H1 (cell line): ENCODE measurements at regions not wholly inside any gene's neighbourhood (a gene's known extent, or its start where the extent isn't known, plus 50 kb on each side); places are given as distances from the start of the nearest gene placed in this dataset.

Experiments
- CTCF ChIA-PET: fragments of 300-600 bp; sonication (Branson Sonifier 250); formaldehyde crosslinking; loops from one replicate; lab custom pipeline; 2021; ENCODE audit not compliant: partially characterized antibody; lab: Charles Lee
- POLR2A ChIA-PET: fragments of 300-600 bp; sonication (Branson Sonifier 250); formaldehyde crosslinking; loops from one replicate; lab custom pipeline; 2021; ENCODE audit warnings: inconsistent platforms; ENCODE audit not compliant: partially characterized antibody; lab: Charles Lee
- DNase-seq, 2 experiments: peaks; one replicate each; pipeline versions ENCODE4 v3.0.0 to v3.0.0-alpha.2; 2010 to 2022; ENCODE audit warnings: low spot score in 2 of 2, low read depth in 1 of 2, mixed read lengths in 1 of 2
- FAIRE-seq: peaks from 2 replicates; lab custom pipeline; 2011; peaks lifted over from hg19 to GRCh38; lab: Jason Lieb, UNC
- H2AFZ ChIP-seq: 2 replicates; pipeline ENCODE4 v1.8.1; 2012; ENCODE audit warnings: low read length, inconsistent platforms
- H2AK5ac ChIP-seq: 2 replicates; pipeline ENCODE4 v1.6.1; 2013; ENCODE audit warnings: low read depth, low read length
- H2BK120ac ChIP-seq: replicated peaks from 2 replicates; pipeline ENCODE3; 2013; ENCODE audit warnings: low read depth, low read length, inconsistent platforms
- H2BK12ac ChIP-seq: 2 replicates; pipeline ENCODE4 v1.6.1; 2013; ENCODE audit warnings: low read depth, low read length
- H2BK15ac ChIP-seq: 2 replicates; pipeline ENCODE4 v1.6.1; 2013; ENCODE audit warnings: low read length
- H2BK20ac ChIP-seq: 2 replicates; pipeline ENCODE4 v1.6.1; 2013; ENCODE audit warnings: low read length
- H2BK5ac ChIP-seq: 2 replicates; pipeline ENCODE4 v1.6.1; 2013; ENCODE audit warnings: low read depth, low read length
- H3K14ac ChIP-seq: 2 replicates; pipeline ENCODE4 v1.6.1; 2013; ENCODE audit warnings: inconsistent platforms; ENCODE audit not compliant: insufficient read length
- H3K18ac ChIP-seq: 2 replicates; pipeline ENCODE4 v1.6.1; 2013; ENCODE audit warnings: low read length; ENCODE audit errors: extremely low read depth
- H3K23ac ChIP-seq: 2 replicates; pipeline ENCODE4 v1.6.1; 2013; ENCODE audit warnings: inconsistent platforms; ENCODE audit not compliant: insufficient read length
- H3K23me2 ChIP-seq: 2 replicates; pipeline ENCODE4 v1.6.1; 2013; ENCODE audit warnings: low read depth, low read length
- H3K27ac ChIP-seq: 2 replicates; pipeline ENCODE4 v1.6.1; 2011; ENCODE audit warnings: low read depth, low read length, inconsistent platforms
- H3K27me3 ChIP-seq, 4 experiments: replicated peaks in 1 of 4; 1 replicate in 1 of 4; 2 replicates in 3 of 4; pipeline versions ENCODE4 v1.6.1 to v1.8.1; 2011 to 2013; ENCODE audit warnings: low read length in 3 of 4, mild to moderate bottlenecking in 3 of 4, inconsistent platforms in 2 of 4, mixed read lengths in 2 of 4, moderate library complexity in 1 of 4; ENCODE audit not compliant: control insufficient read depth in 3 of 4, insufficient read depth in 3 of 4; ENCODE audit errors: extremely low read depth in 1 of 4
- H3K36me3 ChIP-seq, 4 experiments: 2 replicates each; pipeline versions ENCODE4 v1.6.1 to v1.8.1; 2011 to 2013; ENCODE audit warnings: mild to moderate bottlenecking in 4 of 4, low read length in 3 of 4, moderate library complexity in 2 of 4, control low read depth in 1 of 4, inconsistent platforms in 1 of 4; ENCODE audit not compliant: insufficient read depth in 4 of 4, control insufficient read depth in 2 of 4
- H3K4ac ChIP-seq: replicated peaks from 2 replicates; pipeline ENCODE3; 2013; ENCODE audit warnings: low read length, low read depth, mixed read lengths, inconsistent platforms; ENCODE audit not compliant: insufficient read length
- H3K4me1 ChIP-seq, 4 experiments: replicated peaks in 1 of 4; 1 replicate in 1 of 4; 2 replicates in 3 of 4; pipeline versions ENCODE4 v1.6.1 to v1.8.1; 2011 to 2013; ENCODE audit warnings: low read length in 3 of 4, inconsistent platforms in 2 of 4, mixed read lengths in 1 of 4; ENCODE audit not compliant: insufficient read depth in 4 of 4, control insufficient read depth in 3 of 4
- H3K4me2 ChIP-seq, 2 experiments: 2 replicates each; pipeline versions ENCODE4 v1.6.1 to v1.8.1; 2011 to 2013; ENCODE audit warnings: low read depth in 2 of 2, low read length in 2 of 2, control low read depth in 1 of 2, inconsistent platforms in 1 of 2, mild to moderate bottlenecking in 1 of 2; ENCODE audit not compliant: insufficient read depth in 1 of 2
- H3K4me3 ChIP-seq, 4 experiments: fragments of 200-600, 300-600 bp in 1 of 4; sonication (generic), shearing (Covaris generic), sonication (Bioruptor Twin) in 1 of 4; 2 replicates each; pipeline versions ENCODE4 v1.5.1 to v1.8.1; 2011 to 2016; ENCODE audit warnings: low read length in 4 of 4, low read depth in 3 of 4, control low read depth in 2 of 4, inconsistent platforms in 2 of 4, mild to moderate bottlenecking in 2 of 4, mixed read lengths in 1 of 4, moderate library complexity in 1 of 4; ENCODE audit not compliant: insufficient read depth in 2 of 4; ENCODE audit errors: extremely low read depth in 1 of 4
- H3K56ac ChIP-seq: replicated peaks from 2 replicates; pipeline ENCODE3; 2013; ENCODE audit warnings: low read depth, mild to moderate bottlenecking, mixed read lengths, low read length, inconsistent platforms; ENCODE audit not compliant: insufficient read length
- H3K79me1 ChIP-seq: 2 replicates; pipeline ENCODE4 v1.6.1; 2013; ENCODE audit warnings: low read depth, low read length, control low read depth
- H3K79me2 ChIP-seq, 2 experiments: 2 replicates each; pipeline versions ENCODE4 v1.6.1 to v1.8.1; 2012 to 2013; ENCODE audit warnings: low read length in 2 of 2, mild to moderate bottlenecking in 2 of 2, inconsistent platforms in 1 of 2; ENCODE audit not compliant: insufficient read depth in 2 of 2, control insufficient read depth in 1 of 2
- H3K9ac ChIP-seq, 4 experiments: replicated peaks in 1 of 4; 1 replicate in 1 of 4; 2 replicates in 3 of 4; pipeline versions ENCODE4 v1.6.1 to v1.8.1; 2011 to 2013; ENCODE audit warnings: low read depth in 3 of 4, low read length in 3 of 4, control low read depth in 2 of 4, mild to moderate bottlenecking in 2 of 4, moderate library complexity in 2 of 4, inconsistent platforms in 1 of 4; ENCODE audit errors: extremely low read depth in 1 of 4
- H3K9me3 ChIP-seq, 2 experiments: 2 replicates each; pipeline versions ENCODE4 v1.6.1 to v1.8.1; 2012 to 2013; ENCODE audit warnings: mild to moderate bottlenecking in 2 of 2, moderate library complexity in 2 of 2, control low read depth in 1 of 2, inconsistent platforms in 1 of 2, low read depth in 1 of 2, low read length in 1 of 2, mixed read lengths in 1 of 2; ENCODE audit not compliant: insufficient read depth in 2 of 2
- H4K20me1 ChIP-seq, 2 experiments: replicated peaks in 1 of 2; 2 replicates each; pipeline versions ENCODE3 to v1.8.1; 2011 to 2013; ENCODE audit warnings: inconsistent platforms in 2 of 2, low read length in 2 of 2, mild to moderate bottlenecking in 1 of 2; ENCODE audit not compliant: insufficient read depth in 2 of 2, control insufficient read depth in 1 of 2
- H4K5ac ChIP-seq: 2 replicates; pipeline ENCODE4 v1.6.1; 2013; ENCODE audit warnings: low read length, low read depth, mixed read lengths, inconsistent platforms; ENCODE audit not compliant: insufficient read length
- H4K8ac ChIP-seq: 2 replicates; pipeline ENCODE4 v1.8.0; 2013; ENCODE audit warnings: mild to moderate bottlenecking, moderate library complexity, low read length, inconsistent platforms; ENCODE audit not compliant: insufficient read depth; ENCODE audit errors: extremely low read depth
- H4K91ac ChIP-seq: replicated peaks from 2 replicates; pipeline ENCODE3; 2013; ENCODE audit warnings: low read length, mixed read lengths, inconsistent platforms; ENCODE audit not compliant: insufficient read length
- CHD1 ChIP-seq: IDR thresholded peaks from 2 replicates; pipeline ENCODE4 v1.6.1; 2012; ENCODE audit warnings: low read depth, low read length, improper control_type of control experiment
- E2F6 ChIP-seq: IDR thresholded peaks from 2 replicates; pipeline ENCODE4 v1.6.1; 2012; ENCODE audit warnings: inconsistent platforms
- KDM5A ChIP-seq: fragments of 200-600 bp; IDR thresholded peaks from 2 replicates; pipeline ENCODE4 v1.7.1; 2012; ENCODE audit warnings: mild to moderate bottlenecking, low read length, inconsistent platforms, mixed read lengths
- NANOG ChIP-seq: IDR thresholded peaks from 2 replicates; pipeline ENCODE4 v1.6.1; 2011; ENCODE audit warnings: low read length, low read depth, mild to moderate bottlenecking, inconsistent platforms; ENCODE audit not compliant: insufficient read depth, poor library complexity, severe bottlenecking
- WGBS, 2 experiments: shearing (Covaris generic) in 1 of 2; methylation state at CpG; one replicate each; pipeline versions ENCODE4 v1.1.6 to v1.1.7; 2013 to 2015; ENCODE audit warnings: low lambda C conversion rate in 2 of 2, mixed read lengths in 2 of 2, inconsistent platforms in 1 of 2, low coverage in 1 of 2, missing lambda C conversion rate in 1 of 2; ENCODE audit not compliant: insufficient replicate concordance in 2 of 2, insufficient coverage in 1 of 2, insufficient read length in 1 of 2; ENCODE audit errors: extremely low coverage in 1 of 2, missing lambda C conversion rate in 1 of 2; 5-methylcytosine and 5-hydroxymethylcytosine counted together

GRCh38 chr1:213366141-213366831 lies 315.2 kb downstream of the RPS6KC1 start:
- no peak overlapping the region for H3K9ac ChIP-seq
- H3K14ac ChIP-seq, result no peak overlapping the region
- FAIRE-seq, result no peak
- H3K18ac ChIP-seq, result no peak overlapping the region
- no peak for DNase-seq
- H3K36me3 ChIP-seq, result peaks cover 0 to 3% (median 0%) of the 10 kb centered on the region in 4 experiments; a peak in 1 of 8 replicates
- POLR2A ChIA-PET, result no interaction called here
- no peak overlapping the region for H2BK12ac ChIP-seq
- H3K4me3 ChIP-seq, result no peak overlapping the region
- H3K27ac ChIP-seq, result no peak overlapping the region
- no peak overlapping the region for H2BK120ac ChIP-seq
- H2AFZ ChIP-seq, result no peak overlapping the region
- H3K27me3 ChIP-seq, result peaks cover 0 to 1% (median 0%) of the 10 kb centered on the region in 4 experiments; a peak in 1 of 7 replicates
- no peak overlapping the region for H2BK15ac ChIP-seq
- peaks cover 0 to 3% (median 0%) of the 10 kb centered on the region in 4 experiments; a peak in 1 of 7 replicates for H3K4me1 ChIP-seq
- H3K56ac ChIP-seq, result no peak overlapping the region
- no peaks in the 10 kb centered on the region for H3K79me1 ChIP-seq
- CTCF ChIA-PET, result no interaction called here
- no peaks in the 10 kb centered on the region for H4K20me1 ChIP-seq
- H2BK20ac ChIP-seq, result no peak overlapping the region
- H3K23ac ChIP-seq, result no peak overlapping the region
- H4K8ac ChIP-seq, result no peak overlapping the region
- no peaks in the 10 kb centered on the region for H3K79me2 ChIP-seq
- H4K91ac ChIP-seq, result no peak overlapping the region
- H4K5ac ChIP-seq, result no peak overlapping the region
- peaks cover 8 to 12% of the 10 kb centered on the region in 2 experiments; a peak in 3 of 4 replicates for H3K9me3 ChIP-seq
- 93% methylated on average over 10 of the region's 10 CpGs; no CpG with 5 or more reads in 1 of the 2 experiments for WGBS, 2 experiments
- no peak overlapping the region for H3K4ac ChIP-seq
- H3K23me2 ChIP-seq, result no peaks in the 10 kb centered on the region
- H2AK5ac ChIP-seq, result no peak overlapping the region
- no peak overlapping the region for H2BK5ac ChIP-seq
- no peak overlapping the region for H3K4me2 ChIP-seq
- TF ChIP-seq NANOG (no peak), KDM5A (no peak), CHD1 (no peak), E2F6 (no peak)
